AG10803 (cell line): ENCODE measurements at regions not wholly inside any gene's neighbourhood (a gene's known extent, or its start where the extent isn't known, plus 50 kb on each side); places are given as distances from the start of the nearest gene placed in this dataset.
"Not testable (repeated sequence)": the region's sequence is repeated elsewhere in the genome, so short reads cannot be mapped to it uniquely, and the experiment has no call there.

Source experiments
- DNase-seq: peaks from one replicate; pipeline ENCODE4 v3.0.0; 2010; ENCODE audit warnings: low read depth
- H3K4me3 ChIP-seq: 2 replicates; pipeline ENCODE4 v1.5.1; 2011; ENCODE audit warnings: mild to moderate bottlenecking, low read length, control low read depth
- TF ChIP-seq, protein P1 (sequence below): conservative IDR thresholded peaks from 2 replicates; pipeline ENCODE4 v1.5.1; 2011; ENCODE audit warnings: mild to moderate bottlenecking, low read length, control low read depth, inconsistent platforms

DNA sequence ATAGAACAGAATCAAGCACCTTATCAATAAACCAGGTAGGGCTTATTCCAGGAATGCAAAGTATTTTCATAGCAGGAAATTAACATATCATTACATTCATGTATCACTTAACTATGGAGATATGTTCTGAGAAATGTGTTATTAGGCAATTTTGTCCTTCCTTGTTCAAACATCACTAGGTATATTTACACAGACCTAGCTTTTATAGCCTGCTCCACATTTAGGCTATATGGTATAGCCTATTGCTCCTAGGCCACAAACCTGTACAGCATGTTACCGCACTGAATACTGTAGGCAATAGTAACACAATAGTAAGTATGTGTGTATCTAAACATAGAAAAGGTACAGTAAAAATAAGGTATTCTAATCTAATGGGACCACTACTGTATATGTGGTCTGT, 82.8 kb upstream of the KCTD1 start:
- no peak for DNase-seq
- TF ChIP-seq, protein P1, sequence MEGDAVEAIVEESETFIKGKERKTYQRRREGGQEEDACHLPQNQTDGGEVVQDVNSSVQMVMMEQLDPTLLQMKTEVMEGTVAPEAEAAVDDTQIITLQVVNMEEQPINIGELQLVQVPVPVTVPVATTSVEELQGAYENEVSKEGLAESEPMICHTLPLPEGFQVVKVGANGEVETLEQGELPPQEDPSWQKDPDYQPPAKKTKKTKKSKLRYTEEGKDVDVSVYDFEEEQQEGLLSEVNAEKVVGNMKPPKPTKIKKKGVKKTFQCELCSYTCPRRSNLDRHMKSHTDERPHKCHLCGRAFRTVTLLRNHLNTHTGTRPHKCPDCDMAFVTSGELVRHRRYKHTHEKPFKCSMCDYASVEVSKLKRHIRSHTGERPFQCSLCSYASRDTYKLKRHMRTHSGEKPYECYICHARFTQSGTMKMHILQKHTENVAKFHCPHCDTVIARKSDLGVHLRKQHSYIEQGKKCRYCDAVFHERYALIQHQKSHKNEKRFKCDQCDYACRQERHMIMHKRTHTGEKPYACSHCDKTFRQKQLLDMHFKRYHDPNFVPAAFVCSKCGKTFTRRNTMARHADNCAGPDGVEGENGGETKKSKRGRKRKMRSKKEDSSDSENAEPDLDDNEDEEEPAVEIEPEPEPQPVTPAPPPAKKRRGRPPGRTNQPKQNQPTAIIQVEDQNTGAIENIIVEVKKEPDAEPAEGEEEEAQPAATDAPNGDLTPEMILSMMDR = no peak
- H3K4me3 ChIP-seq = no peak overlapping the region

DNA sequence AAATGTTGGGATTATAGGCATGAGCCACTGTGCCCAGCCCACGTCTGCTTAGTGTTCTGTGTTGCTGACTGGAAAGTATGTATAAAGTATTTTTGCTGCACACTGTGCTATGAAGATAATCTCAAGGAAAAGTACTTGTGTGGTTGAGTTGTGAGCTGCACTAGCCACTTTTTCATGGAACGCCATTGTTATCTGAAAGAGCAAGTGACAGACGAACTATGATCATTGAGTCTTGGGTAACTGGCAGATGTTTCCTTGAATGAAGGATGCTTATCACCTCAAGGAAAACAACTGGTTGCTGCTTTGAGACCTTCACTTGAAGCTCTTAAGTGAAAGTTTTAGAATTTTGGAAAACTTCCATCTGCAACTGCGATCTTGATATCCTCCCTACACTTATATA, 82.2 kb upstream of the KCTD1 start:
- no peak overlapping the region for H3K4me3 ChIP-seq
- DNase-seq = no peak
- TF ChIP-seq, protein P1 = no peak

DNA sequence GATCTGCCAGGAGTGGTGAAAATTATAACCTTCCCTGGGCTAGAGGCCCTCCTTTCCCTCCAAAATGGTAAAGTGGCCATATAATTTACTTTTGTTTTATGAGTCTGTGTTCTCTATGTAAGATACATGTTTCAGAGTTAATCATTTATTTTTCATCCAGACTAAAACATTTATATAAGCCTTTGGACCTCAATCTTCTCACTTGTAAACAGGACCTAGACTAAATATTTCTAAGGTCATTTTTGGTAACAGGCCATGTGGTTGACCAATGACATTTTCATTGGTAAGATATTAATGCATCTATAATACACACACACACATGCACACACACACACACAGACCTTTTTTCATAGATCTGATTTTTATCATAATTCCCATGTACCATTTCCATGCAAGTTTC, 79.7 kb upstream of the KCTD1 start:
- no peak for DNase-seq
- no peak overlapping the region for H3K4me3 ChIP-seq
- TF ChIP-seq, protein P1 = no peak

DNA sequence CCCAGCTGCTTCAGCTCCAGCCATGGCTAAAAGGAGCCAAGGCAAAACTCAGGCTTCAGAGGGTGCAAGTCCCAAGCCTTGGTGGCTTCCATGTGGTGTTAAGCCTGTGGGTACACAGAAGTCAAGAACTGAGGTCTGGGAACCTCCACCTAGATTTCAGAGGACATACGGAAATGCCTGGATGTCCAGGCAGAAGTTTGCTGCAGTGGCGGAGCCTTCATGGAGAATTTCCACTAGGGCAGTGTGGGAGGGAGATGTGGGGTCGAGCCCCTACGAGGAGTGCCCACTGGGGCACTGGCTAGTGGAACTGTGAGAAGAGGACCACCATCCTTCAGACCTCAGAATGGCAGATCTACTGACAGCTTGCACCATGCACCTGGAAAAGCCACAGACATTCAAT, 76.1 kb upstream of the KCTD1 start:
- DNase-seq = no peak
- TF ChIP-seq, protein P1 = no peak
- H3K4me3 ChIP-seq = no peak overlapping the region

DNA sequence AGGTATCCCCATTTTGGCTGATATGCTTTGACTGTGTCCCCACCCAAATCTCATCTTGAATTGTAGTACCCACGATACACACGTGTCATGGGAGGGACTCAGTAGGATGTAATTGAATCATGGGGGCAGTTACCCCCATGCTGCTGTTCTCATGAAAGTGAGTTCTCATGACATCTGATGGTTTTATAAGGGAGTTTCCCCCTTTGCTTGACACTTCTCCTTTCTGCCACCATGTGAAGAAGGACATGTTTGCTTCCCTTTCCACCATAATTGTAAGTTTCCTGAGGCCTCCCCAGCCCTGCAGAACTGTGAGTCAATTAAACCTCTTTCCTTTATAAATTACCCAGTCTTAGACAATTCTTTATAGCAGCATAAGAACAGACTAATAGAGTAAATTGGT, 75.0 kb upstream of the KCTD1 start:
- not testable (repeated sequence) for DNase-seq, H3K4me3 ChIP-seq

DNA sequence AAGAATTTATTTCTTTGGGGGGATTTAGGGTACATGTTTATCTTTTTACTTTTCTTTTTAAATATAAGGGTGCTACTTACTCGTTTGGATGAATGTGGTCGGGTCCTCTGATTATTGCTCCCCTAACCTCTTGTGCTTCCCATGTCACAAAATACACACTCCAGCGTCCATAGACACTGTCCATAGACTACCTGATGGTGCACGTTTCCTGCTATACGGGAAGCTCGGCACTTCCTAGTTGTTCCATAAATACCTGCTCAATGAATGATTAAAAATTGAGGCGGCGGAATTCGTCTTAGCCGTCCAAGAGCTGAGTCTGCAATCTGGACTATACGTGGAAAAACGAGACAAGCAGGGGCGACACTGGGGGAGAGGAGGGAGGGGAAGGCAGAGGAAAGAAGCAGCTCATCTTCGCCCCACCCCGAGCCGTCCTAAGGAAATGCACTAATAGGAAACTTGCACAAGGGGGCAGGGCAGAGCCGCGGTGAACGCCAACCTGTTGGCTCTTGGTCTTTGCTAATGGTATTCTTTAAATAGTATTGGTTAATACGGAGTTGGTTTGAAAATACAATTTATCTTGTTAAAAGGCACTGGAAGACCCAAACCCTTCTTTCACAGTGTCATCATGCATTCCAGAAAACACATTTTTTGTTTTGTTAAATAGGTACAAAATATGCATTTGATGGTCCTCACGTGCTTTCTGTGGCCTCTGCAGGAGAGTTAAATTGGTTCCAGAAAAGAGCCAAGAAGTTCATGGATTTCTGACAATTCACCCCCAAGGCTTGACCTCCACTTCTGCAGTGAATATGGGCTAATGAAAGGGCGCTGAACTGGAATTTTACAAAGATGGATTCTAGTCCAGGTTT, 73.0 kb upstream of the KCTD1 start:
- TF ChIP-seq, protein P1 = peak; percentile 44
- no peak overlapping the region for H3K4me3 ChIP-seq
- DNase-seq = no peak

DNA sequence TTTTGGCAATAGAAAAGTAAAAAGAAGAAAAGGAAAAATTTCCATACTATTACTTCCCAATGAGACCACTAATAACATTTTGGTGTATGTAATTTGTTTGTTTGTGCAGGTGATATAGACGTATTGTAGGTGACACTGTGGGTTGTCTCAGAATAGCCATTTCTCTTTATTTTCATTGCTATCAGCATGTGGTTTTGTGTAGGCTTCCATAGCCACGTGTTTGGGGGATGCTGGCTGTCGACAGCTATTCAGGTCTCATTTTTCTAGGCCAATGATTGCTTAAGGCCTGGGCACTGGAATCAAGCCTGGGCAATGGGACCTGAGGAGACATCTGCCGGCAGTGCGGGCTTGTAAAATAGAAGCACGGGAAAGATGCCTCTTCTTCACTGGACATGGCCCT, 71.0 kb upstream of the KCTD1 start:
- no peak for DNase-seq
- TF ChIP-seq, protein P1 = no peak
- H3K4me3 ChIP-seq = no peak overlapping the region
